DMS53 treated with DMSO at 0.1 percent for 48 hours (cell line): ENCODE measurements at regions not wholly inside any gene's neighbourhood (a gene's known extent, or its start where the extent isn't known, plus 50 kb on each side); places are given as distances from the start of the nearest gene placed in this dataset.
"Not testable (repeated sequence)": the region's sequence is repeated elsewhere in the genome, so short reads cannot be mapped to it uniquely, and the experiment has no call there.

Experiments
- DNase-seq: peaks from one replicate; lab custom pipeline; 2025; ENCODE audit not compliant: unreplicated experiment; lab: John Stamatoyannopoulos, UW

DNA sequence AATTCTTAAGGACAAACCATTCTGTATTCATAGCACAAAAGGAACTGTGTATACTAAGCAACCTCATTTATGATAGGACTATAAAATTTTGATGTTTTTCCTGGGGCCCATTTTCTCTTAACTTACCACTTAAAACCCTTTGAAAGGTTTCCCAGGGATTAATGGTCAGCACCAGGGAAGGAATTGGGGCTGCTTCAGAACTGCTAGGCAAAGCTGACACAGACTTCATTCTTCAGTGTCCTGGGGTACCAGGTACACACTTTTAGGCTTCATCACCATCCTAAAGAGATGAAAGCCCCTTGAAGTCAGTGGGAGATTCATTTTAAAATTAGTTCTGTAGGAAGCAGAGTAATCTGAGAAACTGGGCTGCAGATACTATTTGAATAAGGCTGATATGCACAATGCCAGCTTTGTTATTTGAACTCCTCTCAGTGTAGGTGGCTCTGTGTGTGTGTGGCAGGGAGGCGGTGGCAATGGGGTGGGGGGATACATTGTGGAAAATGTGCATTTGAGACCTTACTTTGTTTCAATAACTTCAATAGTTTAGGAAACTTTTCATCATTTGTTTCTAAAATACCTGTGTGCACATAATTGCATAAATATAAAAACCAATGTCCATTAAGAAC lies 329.3 kb upstream of the DCN start:
- DNase-seq = no peak

DNA sequence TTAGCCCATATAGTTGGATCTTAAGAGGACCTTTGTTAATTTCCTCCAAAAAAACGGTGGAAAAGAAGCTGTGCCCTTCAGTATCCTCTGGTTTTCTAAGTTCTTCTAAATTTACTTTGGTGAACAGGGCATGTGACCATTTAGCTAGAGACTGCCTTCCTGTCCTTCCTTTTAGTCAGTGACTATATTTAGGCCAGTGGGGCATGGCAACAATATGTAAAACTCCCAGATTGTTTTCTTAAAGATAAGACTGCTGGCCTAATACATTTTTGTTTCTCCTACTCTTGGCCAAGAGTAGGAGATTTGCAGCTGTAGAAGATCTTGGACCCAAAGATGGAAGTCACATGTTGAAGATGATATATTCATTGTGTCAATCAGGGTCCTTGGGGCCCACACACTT lies 325.1 kb upstream of the DCN start:
- no peak for DNase-seq

DNA sequence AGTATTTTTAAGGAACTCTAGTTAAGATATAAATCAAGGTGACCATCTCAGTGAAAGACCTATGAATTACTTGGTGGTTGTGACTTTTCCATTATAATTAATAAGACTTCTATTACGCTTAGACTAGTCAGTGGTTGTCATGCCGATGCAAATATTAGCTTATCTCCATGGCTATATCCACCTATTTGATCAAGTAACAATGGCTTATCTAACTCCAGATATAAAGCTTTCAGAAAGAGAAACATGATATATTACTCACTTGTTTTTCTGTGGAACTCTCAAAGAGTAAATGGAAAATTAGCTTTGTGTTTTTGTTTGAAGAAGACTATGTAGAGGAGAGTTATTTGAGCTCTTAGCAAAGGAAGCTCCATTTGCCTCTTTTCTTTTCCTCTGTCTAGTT lies 323.8 kb upstream of the DCN start:
- DNase-seq = peak; percentile 44

DNA sequence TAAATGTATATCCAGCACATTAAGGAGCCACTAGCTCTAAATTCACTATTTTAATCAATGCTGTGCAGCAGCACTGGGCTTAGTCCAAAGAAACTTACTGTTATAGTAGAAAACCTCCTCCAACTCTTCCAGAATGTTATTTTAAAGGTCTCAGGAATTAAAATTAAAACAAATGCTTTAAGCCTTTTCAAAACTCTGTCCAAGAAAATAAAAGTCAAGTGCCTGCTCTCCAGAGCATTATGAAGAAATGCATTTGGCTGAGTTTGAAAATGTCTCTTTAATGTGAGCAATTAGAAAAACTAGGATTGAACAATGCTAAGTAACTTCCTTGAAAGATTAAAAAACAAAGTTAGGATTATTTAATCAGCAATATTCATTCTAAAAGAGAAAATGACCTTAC lies 322.4 kb upstream of the DCN start:
- DNase-seq = no peak

DNA sequence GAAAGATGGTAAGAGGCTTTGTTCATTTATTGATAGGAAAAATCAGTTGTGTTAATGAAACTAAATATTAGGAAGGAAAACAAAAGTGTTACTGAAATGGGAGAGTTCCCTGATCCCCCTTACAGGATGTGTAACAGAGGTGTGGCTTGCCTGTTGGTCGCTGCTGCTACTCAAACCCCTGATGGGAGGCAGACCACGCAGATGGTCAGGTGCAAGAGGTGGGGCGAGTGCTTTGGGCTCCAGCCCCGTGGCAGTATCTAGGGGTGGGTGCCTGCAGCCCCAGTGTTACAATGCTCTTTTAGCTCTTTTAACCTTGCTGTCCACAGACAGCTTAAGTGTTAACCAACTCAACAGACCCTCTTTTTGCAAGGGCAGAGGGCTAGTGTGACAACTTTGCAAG lies 319.6 kb upstream of the DCN start:
- no peak for DNase-seq

DNA sequence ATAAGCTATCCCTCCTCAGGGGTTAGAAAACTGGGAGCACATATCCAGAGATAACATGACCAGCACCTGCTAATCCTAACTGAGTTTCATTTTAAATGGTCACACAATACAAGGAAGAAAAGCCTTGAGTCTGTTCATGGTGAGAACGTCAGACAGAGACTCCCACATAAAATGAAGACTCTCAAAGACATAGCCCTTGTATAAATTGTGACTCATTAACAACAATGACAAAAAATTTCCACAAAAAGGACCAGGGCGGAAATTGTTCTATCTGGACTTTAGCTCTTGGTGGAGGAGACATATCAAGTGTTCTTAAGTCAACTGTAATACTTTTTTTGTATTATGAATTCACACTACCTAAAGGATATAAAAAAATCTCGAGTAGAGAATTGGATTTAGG lies 313.7 kb upstream of the DCN start:
- peak; percentile 27 for DNase-seq

DNA sequence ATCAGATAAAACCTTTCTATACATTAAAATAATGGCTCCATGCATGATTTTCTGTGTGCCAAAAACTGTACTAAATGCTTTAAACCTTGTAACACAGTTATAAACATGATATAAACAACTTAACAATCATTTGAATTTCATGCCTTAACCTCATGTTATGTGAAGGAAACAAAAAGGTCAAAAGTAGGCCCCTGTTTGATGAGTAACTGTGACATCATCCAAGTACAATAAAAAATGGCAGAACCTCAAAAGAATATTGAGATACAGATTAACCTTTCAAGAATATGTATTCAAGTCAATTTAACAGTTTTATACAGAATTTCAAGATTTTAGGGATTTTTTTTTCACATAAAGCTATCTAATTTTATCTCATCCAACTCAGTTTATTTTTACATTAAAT lies 310.7 kb upstream of the DCN start:
- no peak for DNase-seq

DNA sequence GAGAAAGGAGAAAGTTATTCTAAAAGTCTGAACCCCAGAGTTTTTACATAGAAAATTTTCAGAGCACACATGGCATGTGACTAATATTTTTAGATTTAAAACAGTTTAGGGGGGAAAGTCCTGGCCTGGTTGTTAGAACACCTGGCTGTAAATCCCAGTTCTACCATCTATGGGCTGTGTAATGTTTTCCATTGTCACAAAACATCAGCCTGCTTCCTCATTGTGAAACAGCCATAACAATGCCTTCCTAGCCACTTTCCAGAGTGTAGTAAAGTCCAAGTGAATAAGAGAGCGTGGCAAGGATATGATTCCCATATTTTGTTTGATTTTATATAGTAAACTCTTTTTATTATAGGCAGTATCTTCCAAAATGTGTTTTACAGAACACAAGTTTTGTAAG lies 310.0 kb upstream of the DCN start:
- DNase-seq = no peak

DNA sequence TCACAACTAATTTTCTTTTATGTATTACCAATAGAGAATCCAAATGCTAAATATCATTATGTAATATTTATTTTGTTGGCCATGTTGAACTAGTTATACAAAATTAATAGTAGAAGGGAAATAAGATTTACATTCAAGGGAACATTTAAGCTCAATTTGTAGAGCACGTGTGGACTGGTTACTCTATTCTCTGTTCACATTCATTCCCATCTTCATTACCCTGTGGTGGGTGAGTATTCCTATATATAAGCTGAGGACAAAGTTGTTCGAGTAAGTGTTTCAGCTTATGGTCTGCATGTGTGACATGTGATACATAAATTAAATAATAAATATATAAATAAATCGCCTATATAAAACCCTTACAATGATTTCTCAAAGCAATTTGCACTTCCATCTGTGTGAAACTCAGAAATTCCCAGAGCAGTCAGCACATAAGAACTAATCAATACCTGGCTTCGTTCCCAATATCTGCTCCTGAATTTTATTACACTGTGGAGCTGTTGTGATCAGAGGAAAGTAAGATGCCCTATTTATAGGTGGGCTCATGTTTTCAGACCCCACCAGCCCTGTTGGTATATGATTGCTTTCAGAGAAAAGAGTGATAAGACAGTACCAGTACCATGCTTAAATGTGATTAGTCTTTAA lies 308.2 kb upstream of the DCN start:
- no peak for DNase-seq

DNA sequence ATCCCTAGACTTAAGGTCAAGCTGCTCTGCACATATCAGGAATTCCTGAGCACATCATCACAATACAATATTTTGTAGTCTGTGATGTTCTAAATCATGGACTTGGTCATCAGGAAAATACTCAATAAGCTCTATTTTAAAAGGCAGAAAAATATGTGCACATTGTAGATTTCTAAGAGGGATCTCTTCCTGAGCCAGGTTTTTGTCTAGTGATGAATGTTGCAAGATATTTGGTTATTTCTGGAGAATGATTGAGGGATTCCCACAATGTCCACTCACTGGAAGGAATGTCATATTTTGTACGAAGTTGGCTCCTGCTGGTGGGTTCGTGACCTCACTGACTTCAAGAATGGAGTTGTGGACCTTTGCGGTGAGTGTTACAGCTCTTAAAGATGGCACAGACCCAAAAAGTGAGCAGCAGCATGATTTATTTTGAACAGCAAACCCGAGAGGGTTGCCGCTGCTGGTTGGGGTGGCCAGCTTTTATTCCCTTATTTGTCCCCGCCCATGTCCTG lies 300.9 kb upstream of the DCN start:
- DNase-seq = no peak

DNA sequence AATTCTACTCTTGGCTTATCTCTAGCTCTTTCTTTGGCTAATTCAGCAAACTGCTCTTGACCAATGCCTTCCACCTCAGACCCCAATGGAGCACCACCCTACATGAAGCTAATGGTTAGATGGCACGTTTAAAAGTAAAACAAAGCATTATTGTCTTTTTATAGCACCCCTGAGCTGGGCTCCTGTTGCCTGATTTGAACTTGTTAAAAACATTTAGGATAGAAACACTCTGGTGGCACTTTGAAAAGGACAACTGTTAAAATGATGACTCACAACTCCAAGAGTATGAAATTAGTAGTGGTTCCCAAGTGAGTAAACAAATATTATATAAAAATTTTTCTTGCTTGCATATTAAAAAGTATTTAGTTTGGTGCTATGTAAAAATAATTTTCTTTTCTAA lies 299.6 kb upstream of the DCN start:
- no peak for DNase-seq

DNA sequence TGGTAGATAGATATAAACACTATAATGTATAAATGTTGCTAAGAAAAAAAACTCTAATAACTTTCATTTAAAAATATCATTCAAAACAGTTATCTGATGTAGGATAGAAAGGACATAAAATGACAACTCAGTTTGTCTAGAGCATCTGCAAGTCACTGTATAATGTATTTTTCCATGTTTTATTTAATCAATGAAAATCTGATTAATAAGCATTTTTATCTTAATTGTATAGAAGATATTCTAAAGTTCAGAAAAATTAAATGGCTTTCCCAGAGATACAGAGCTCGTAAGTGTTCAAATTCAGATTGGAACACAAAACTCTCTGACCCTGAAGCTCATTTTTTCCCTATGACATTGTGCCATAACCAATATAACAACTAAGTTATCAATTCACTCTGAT lies 295.9 kb upstream of the DCN start:
- no peak for DNase-seq

DNA sequence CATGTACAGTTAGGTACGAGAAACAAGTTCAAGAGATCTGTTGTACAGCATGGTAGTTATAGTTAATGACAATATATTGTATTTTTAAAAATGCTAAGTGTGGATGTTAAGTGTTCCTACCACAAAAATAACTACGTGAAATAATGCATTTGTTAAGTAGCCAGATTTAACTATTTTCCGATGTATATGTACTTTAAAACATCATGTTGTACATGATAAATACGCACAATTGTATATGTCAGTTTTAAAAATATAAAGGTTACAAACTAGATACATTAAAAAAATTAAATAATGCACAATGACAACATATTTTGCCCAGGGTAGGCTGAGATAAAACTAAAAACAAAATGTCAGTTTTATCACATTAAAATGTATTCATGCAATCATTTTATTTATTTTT lies 285.1 kb upstream of the DCN start:
- DNase-seq = no peak

DNA sequence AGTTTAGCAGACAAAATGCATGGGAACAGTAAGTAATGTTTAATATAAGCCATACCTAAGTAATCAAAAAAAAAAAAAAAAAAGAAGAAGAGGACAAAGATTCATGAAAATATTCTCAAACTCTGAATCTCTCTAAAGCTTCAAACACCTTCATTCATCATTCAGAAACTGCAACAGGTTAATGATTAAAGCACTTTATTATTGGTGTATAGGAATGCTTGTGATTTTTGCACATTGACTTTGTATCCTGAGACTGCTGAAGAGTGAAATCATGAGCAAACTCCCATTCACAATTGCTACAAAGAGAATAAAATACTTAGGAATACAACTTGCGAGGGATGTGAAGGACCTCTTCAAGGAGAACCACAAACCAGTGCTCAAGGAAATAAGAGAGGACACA lies 278.4 kb upstream of the DCN start:
- DNase-seq = no peak

DNA sequence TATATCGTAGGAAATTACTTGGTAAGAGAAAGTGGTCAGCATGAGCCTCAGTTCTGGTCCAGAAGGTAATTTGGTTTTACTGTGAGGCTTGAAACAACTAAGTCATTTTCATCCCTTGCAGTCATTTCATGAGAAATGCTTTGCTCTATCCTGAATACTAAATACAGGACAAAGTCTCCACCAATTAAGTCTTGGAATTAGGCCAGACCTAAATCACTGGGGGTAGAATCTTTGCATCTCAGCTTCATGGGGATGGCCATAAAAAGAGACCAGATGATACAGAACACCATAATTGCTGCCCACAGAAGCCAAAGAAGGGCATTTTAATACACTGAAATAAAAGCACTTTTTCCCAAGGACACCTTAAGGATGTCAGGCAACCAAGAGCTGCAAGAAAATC lies 277.9 kb upstream of the DCN start:
- no peak for DNase-seq

DNA sequence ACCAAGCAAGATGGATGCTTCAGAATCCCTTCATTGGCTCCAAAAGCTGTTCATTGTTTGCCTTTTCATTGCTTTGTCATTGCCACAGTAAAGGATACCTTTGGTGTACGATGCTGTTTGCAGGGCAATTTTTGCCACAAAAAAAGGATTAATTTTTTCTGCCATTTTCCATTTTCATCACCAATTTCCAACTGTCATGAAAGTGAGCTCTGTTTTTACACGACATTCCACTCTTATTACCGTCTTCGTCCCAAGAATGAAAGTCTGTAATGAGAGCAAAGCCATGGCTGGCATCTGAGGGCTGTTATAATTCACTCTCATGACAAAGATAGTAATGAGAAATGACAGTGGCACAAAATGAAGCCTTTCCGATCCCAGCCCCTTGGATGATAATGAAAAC lies 272.7 kb upstream of the DCN start:
- no peak for DNase-seq

DNA sequence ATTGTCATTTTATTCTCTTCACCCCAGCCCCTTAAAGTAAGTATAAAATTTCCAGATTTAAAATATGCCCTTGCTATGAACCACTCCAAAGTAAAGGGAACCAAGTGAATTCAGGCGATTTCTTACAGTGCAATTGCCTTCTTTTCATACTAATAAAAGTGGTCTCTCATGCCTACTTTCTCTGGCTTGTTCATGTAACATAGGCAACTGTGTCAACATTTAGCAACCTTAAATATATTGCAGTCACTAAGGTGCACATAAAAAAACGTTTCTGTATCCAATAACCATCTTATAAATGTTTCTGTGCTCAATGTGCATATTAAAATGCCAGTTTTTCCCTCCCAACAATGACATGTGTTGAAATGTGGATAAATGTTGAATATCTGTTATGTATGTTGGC lies 271.6 kb upstream of the DCN start:
- no peak for DNase-seq

DNA sequence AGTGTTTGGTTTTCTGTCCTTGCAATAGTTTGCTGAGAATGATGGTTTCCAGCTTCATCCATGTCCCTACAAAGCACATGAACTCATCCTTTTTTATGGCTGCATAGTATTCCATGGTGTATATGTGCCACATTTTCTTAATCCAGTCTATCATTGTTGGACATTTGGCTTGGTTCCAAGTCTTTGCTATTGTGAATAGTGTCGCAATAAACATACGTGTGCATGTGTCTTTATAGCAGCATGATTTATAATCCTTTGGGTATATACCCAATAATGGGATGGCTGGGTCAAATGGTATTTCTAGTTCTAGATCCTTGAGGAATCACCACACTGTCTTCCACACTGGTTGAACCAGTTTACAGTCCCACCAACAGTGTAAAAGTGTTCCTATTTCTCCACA lies 269.8 kb upstream of the DCN start:
- not testable (repeated sequence) for DNase-seq

DNA sequence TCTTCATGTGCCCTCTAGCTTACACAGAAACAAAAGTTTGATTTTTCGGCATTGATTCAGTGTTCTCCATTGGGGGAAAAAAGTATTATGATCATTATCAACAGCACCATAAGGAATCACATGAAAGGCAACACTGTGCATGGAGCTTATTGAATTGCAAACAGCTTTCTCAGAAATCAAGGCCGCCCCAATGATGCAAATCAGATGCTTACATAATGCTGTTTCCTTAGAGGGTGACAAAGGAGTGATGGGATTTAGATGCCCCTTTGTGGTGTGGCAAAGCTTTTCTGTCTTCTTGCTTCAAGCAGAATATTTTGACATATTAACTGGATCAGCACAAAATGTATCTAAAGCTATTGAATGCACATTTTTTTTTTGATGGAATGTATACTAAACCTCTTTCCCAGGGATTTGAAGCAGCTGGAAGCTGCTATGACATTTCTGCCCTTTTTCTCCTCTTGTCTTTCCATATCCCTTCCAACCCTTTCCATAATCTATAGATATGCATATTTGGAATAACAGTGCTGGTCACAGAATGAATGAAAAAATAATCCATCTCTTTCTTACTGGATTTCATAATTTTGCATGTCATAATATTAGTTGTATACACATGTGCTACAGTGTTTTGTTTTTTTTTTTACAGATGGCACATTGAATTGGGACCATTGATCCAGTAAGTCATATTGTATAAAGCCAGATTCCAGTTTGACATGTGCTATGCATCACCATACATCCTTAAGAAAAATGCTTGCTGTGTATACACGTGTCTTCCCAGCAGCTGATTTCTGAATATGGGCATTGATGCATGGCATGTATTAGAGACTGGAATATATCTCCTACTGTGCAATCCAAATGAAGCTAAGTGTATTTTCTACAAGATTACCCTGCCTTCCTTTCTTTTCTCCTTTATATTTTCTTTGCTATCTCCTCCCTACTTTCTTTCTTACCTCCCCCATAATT lies 259.7 kb upstream of the DCN start:
- no peak for DNase-seq

DNA sequence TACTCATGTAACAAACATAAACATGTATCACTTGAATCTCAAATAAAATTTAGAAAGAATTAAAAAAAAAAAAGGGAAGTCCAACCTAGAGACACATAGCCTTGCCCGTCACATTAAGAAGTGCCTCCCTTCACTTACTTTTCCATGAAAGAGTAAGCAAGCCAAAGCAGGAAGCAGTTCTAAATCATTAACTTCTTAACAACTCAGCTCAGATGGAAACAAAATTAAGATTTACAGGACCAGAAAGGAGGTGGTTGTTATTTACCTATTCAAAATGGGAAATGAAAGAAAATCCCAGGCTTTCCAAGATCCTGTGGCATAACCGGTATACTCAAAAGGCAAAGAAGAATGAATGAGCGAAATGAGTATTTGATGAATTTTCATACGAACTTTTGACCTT lies 258.6 kb upstream of the DCN start:
- peak; percentile 90 for DNase-seq

DNA sequence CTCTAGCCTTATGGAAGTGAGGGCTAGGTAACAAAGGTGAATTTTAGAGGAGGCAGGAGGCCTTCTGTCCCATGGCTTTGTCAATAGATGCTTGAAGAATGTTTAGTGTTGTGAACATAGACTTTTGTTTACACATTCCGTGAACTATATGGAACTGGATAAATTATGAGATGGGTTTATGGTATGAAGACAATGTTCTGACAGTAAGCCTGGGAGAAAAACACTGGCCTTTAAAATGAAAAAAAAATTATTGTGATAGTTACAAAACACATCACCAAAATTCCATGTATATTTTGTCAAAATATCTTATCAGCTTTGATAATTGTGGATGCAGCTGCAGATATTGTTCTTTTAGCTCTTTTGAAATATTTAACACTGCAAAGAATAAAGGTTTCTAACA lies 251.5 kb upstream of the DCN start:
- no peak for DNase-seq

DNA sequence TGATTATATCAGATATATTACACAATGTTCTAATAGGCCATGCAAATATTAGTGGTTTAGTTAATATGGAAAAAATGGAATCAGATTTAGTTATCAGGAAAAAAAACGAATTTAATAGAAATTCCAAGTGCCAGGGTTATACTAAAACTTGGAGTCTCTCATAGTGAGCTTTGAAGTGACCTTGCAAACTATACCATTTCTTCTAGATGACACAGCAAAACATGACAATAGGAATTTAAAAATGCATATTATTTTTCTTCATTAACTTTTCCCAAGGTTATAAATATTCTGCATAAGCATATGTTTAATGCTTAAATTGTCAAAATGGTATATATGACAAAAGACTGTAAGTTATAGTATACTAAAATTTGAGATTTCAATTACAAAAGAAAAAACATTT lies 250.1 kb upstream of the DCN start:
- DNase-seq = no peak
